HG03439 (cell line): ENCODE measurements at regions not wholly inside any gene's neighbourhood (a gene's known extent, or its start where the extent isn't known, plus 50 kb on each side); places are given as distances from the start of the nearest gene placed in this dataset.

Experiments used
- ATAC-seq: cut with Tn5 transposase; IDR thresholded peaks from one replicate; pipeline ENCODE4 v1.9.1; 2021; ENCODE audit warnings: mild to moderate bottlenecking, moderate library complexity; ENCODE audit not compliant: unreplicated experiment

GRCh38 chr6:21807299-21808044 lies 213.9 kb downstream of the SOX4 start:
- no peak for ATAC-seq

- ATAC-seq, result no peak
Observed at GRCh38 chr6:21808045-21808470, 214.5 kb downstream of the SOX4 start.

DNA sequence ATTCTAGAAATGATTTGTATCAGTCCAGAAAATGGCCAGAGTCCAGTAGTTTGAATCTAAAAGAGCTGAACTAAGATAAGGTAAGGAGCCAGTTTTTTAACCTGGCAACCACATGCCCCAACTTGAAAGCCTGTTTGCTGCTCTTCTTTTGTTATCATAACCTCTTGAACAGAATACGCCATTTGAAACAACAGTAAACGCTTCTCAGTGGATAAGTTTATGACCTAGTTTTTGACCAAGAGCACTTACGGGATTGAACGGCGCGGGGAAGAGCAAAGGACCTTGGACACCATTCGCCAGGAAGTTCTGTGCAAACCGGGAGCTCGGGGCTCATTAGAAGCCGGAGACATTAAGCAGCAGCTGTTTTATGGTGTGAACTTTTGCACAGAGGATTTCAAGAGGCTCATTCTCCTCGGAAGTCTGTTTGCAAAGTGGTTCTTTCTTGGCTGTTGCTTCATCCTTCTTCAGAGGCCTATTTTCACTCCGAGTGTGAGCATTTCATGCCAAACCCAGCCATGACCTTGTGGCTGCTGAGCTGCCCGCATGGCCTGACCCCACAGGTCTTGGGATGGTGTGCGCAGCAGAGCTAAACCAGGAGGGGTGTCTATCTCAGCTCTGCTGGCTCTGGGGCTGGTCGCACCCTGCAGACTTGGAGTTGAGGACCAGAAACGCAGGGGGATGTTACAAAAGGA lies 215.1 kb downstream of the SOX4 start:
- ATAC-seq, result no peak

- no peak for ATAC-seq
Observed at GRCh38 chr6:21811484-21811883, 217.9 kb downstream of the SOX4 start.

GRCh38 chr6:21816231-21816630 lies 222.7 kb downstream of the SOX4 start:
- ATAC-seq, result no peak

- no peak for ATAC-seq
Observed at GRCh38 chr6:21820442-21820841, 226.9 kb downstream of the SOX4 start.

GRCh38 chr6:21823371-21823770 lies 229.8 kb downstream of the SOX4 start:
- no peak for ATAC-seq

DNA sequence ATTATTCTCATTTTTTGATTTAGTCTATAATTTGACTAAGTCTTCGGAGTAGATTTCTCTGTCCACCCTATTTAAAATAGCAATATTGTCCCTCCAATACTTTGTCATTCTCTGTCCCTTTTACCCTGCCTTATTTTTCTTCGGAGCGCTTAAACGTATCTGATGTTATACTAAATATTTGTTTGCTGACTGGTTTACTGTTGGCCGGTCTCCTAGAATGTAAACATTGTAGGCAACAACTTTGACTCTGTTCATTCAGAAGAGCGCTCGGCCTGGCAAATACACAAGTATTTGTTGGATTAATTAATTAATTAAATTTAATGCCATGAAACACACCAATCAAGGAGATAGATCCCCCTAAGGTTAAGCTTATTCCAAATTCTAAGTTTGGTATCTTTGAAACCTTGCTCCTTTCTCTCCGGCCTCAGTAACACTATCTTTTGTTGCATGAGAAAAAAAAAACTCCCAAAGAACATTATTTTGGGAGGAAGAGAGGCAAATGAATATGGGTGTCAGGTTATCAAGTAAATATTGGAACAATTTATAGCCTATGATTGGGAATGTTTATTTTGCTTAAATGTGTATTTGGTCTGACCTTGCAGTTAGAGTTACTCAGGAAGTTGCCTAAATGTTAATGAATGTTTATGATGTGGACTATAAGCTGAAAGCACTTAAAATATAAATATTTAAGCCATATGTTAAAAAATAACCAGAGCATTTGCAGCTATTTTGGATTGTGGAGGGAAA lies 231.1 kb downstream of the SOX4 start:
- ATAC-seq, result no peak

GRCh38 chr6:21826023-21826422 lies 232.5 kb downstream of the SOX4 start:
- ATAC-seq, result no peak

- no peak for ATAC-seq
Observed at GRCh38 chr6:21826904-21827303, 233.4 kb downstream of the SOX4 start.

- no peak for ATAC-seq
Observed at GRCh38 chr6:21827425-21828202, 234.1 kb downstream of the SOX4 start.

- no peak for ATAC-seq
Observed at GRCh38 chr6:21828704-21829103, 235.2 kb downstream of the SOX4 start.

DNA sequence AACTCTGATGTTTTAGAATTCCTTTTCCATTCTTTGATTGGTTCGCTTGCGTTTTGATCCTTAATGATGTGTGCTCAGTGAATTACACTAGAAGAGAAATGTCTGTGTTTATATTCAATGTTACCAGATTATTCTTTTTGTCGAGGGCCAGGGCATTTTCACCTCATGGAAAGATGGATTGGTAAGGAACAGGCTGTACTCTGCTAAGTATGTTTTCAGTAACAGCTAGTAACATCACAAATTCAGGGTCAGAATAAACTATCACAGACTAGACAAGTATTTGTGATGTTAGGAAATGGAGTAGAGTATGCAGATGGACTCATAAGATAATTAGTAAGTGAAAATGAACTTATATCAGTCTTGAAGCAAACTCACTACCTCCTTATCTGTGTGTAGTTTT lies 235.6 kb downstream of the SOX4 start:
- ATAC-seq, result no peak

DNA sequence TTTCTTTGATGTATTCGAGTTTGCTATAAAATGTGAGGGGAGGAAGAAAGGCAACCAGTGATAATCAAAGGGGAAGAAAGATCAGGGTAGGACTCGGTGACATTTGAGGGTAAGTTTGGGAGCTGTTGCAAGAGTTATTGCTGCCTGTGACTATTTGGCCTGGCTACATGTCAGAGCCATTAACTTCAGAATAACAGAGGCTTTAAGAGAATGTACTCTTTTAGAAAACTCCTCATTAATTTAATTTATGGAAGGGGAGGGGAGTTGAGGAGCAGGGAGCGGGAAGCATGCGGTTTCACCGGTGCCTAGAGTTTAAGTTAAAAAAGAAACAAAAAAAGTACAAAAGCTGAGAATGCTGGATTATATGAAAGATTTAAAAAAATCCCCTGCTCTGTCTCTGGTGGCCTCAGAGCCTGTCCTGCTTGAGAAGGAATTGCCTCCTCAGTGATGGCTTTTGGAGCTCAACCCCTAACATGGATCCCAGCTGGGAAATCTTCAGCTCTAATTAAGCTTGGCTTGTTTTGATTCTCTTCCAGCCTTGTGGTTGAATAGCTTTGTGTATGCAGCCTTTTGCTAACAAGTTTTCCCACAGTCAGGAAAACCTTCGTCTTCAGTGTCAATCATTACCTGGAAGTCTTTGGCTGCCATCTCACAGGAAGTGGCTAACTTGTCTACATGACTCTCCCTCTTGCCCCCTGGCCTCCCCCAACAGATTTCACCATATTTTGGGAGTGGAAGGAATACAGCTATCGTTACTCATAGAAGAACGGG lies 238.2 kb downstream of the SOX4 start:
- ATAC-seq, result no peak

- no peak for ATAC-seq
Observed at GRCh38 chr6:21836277-21836676, 242.7 kb downstream of the SOX4 start.

DNA sequence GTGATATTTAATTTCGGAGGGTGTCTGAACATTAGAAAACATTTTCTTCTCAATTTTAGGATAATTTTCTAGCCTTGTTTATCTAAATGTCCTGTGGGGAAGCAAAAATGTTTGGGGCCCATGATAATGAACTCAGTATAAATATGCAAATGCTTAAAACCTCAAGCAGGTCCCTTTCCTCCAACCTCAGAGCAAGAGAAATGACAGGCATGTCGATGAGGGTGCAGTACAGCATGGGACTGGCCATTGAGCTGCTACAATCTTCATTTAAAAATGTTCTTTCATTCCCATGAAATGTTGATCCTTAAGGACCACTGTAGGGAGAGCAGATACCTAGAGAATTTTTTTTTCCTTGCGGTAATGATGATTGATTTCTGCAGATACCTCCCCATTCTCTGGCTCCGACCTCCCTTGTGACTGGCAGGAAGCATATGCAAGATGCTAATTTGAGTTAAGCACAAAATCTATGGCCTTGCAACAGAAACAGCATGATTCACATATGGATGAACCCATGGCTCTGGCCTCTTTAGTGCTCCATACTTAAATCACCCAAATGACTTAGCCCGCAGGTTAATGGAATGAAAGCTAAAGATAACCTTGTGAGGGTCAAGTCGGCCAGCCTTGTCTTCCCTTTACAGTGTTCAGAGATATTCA lies 243.3 kb downstream of the SOX4 start:
- ATAC-seq, result no peak

- no peak for ATAC-seq
Observed at GRCh38 chr6:21840428-21840827, 246.9 kb downstream of the SOX4 start.

DNA sequence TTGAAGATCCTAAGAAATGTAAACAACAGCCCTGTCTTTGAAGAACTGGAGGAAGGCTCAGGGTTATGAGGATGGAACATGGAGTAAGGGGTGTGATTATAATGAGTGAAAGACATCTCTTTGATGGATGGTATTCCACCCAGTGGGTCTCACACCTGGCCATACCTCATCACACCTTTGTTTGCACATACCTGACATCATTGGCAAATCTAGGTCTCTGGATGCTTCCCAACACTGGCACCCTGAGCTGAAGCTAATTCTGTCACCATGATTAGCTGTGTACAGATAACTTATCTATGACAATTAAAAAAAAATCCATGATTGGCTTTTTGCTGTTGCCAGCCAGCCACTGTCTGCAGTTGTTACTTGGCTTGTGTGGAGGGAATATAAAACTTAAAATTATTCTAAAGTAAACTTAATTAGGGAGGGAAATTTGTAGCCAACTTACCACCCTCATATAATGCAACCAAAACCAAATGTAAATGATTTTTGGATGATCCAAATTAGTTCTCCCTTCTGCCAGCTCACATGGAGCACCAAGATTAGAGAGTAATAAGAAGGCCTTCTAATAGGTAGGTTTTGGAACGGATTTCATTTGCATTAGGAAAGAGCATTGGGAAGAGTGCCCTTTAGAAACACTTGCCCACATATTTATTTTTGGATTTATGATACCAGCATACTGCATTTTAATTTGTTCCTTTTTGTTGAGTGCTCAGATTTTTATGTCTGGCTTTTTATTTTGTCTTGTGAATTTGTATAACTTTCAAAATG lies 249.5 kb downstream of the SOX4 start:
- ATAC-seq, result no peak
